NCI-H1417 treated with DMSO at 0.1 percent for 48 hours (cell line): ENCODE measurements at regions not wholly inside any gene's neighbourhood (a gene's known extent, or its start where the extent isn't known, plus 50 kb on each side); places are given as distances from the start of the nearest gene placed in this dataset.
"Not testable (repeated sequence)": the region's sequence is repeated elsewhere in the genome, so short reads cannot be mapped to it uniquely, and the experiment has no call there.

ENCODE experiments used
- DNase-seq: peaks from one replicate; lab custom pipeline; 2025; lab: John Stamatoyannopoulos, UW

GRCh38 chr2:193847991-193848390 lies 1653.3 kb upstream of the TMEFF2 start:
- DNase-seq, result no peak

GRCh38 chr2:193847130-193847529 lies 1652.4 kb upstream of the TMEFF2 start:
- DNase-seq, result no peak

GRCh38 chr2:193845604-193846003 lies 1650.9 kb upstream of the TMEFF2 start:
- DNase-seq, result no peak

- DNase-seq, result no peak
Measured at GRCh38 chr2:193843675-193844074, 1648.9 kb upstream of the TMEFF2 start.

- no peak for DNase-seq
Measured at GRCh38 chr2:193841384-193842150, 1646.8 kb upstream of the TMEFF2 start.

- no peak for DNase-seq
Measured at GRCh38 chr2:193837111-193837738, 1642.5 kb upstream of the TMEFF2 start.

- not testable (repeated sequence) for DNase-seq
Measured at GRCh38 chr2:193836424-193837006, 1641.8 kb upstream of the TMEFF2 start.

- DNase-seq, result not testable (repeated sequence)
Measured at GRCh38 chr2:193833895-193834294, 1639.2 kb upstream of the TMEFF2 start.

GRCh38 chr2:193824474-193824873 lies 1629.7 kb upstream of the TMEFF2 start:
- no peak for DNase-seq

- no peak for DNase-seq
Measured at GRCh38 chr2:193818801-193819499, 1624.2 kb upstream of the TMEFF2 start.

GRCh38 chr2:193816008-193816407 lies 1621.3 kb upstream of the TMEFF2 start:
- no peak for DNase-seq

- DNase-seq, result no peak
Measured at GRCh38 chr2:193810533-193810932, 1615.8 kb upstream of the TMEFF2 start.

- no peak for DNase-seq
Measured at GRCh38 chr2:193808877-193809276, 1614.1 kb upstream of the TMEFF2 start.

- DNase-seq, result no peak
Measured at GRCh38 chr2:193806088-193806774, 1611.5 kb upstream of the TMEFF2 start.

- DNase-seq, result no peak
Measured at GRCh38 chr2:193796847-193797246, 1602.1 kb upstream of the TMEFF2 start.

GRCh38 chr2:193793914-193794313 lies 1599.2 kb upstream of the TMEFF2 start:
- DNase-seq, result no peak

- no peak for DNase-seq
Measured at GRCh38 chr2:193783681-193784080, 1588.9 kb upstream of the TMEFF2 start.

- DNase-seq, result no peak
Measured at GRCh38 chr2:193778293-193778692, 1583.6 kb upstream of the TMEFF2 start.

- no peak for DNase-seq
Measured at GRCh38 chr2:193776988-193777387, 1582.3 kb upstream of the TMEFF2 start.

- no peak for DNase-seq
Measured at GRCh38 chr2:193774166-193774565, 1579.4 kb upstream of the TMEFF2 start.

GRCh38 chr2:193751299-193751698 lies 1556.6 kb upstream of the TMEFF2 start:
- DNase-seq, result no peak

GRCh38 chr2:193749485-193749884 lies 1554.8 kb upstream of the TMEFF2 start:
- no peak for DNase-seq
